Adrenal gland (tissue), 9 donors: ENCODE measurements at regions not wholly inside any gene's neighbourhood (a gene's known extent, or its start where the extent isn't known, plus 50 kb on each side); places are given as distances from the start of the nearest gene placed in this dataset.

ENCODE experiments used
- DNase-seq, 7 donors: peaks; one replicate each; pipeline ENCODE4 v3.0.0-alpha.2; 2019 to 2020
- H3K27ac ChIP-seq, 5 donors: fragments of 200-600 bp; sonication (generic) in 4 of 5; 1 replicate in 3 of 5; 2 replicates in 2 of 5; pipeline versions ENCODE4 v1.5.1 to v1.8.0; 2016 to 2020; ENCODE audit warnings: mild to moderate bottlenecking in 1 of 5
- H3K27me3 ChIP-seq: fragments of 200-600 bp; 2 replicates; pipeline ENCODE4 v1.8.0; 2021
- H3K36me3 ChIP-seq, 2 donors: fragments of 200-600 bp; replicated peaks in 1 of 2; 1 replicate in 1 of 2; 2 replicates in 1 of 2; pipeline versions ENCODE4 v1.5.1 to v1.8.0; 2018 to 2022
- H3K4me1 ChIP-seq, 2 donors: fragments of 200-600 bp; replicated peaks in 1 of 2; 1 replicate in 1 of 2; 2 replicates in 1 of 2; pipeline versions ENCODE4 v1.5.1 to v1.8.0; 2018 to 2021
- H3K4me3 ChIP-seq, 4 donors: fragments of 200-600 bp; sonication (generic) in 3 of 4; one replicate each; pipeline ENCODE4 v1.5.1; 2016 to 2018
- H3K9me3 ChIP-seq, 3 donors: fragments of 200-600 bp; sonication (generic) in 1 of 3; replicated peaks in 1 of 3; 1 replicate in 2 of 3; 2 replicates in 1 of 3; pipeline versions ENCODE4 v1.5.1 to v1.8.0; 2016 to 2021
- CTCF ChIP-seq, 6 experiments: fragments of 450-650 bp in 4 of 6; fragments of 200-600 bp in 2 of 6; sonication (generic) in 1 of 6; IDR thresholded peaks; 1 replicate in 5 of 6; 2 replicates in 1 of 6; pipeline versions ENCODE4 v1.5.1 to v1.8.0; 2016 to 2021; ENCODE audit warnings: antibody characterized with exemption in 6 of 6, mild to moderate bottlenecking in 2 of 6, moderate library complexity in 1 of 6
- POLR2A ChIP-seq, 2 donors: fragments of 450-650 bp; IDR thresholded peaks; one replicate each; pipeline ENCODE4 v1.6.1; 2017; ENCODE audit warnings: antibody characterized with exemption in 2 of 2, mild to moderate bottlenecking in 2 of 2, moderate library complexity in 1 of 2
- WGBS, 4 donors: extraction: QIAGEN DNeasy Blood & Tissue Kit in 2 of 4; methylation state at CpG; one replicate each; pipeline versions ENCODE4 v1.1.5 to v1.1.7; 2013 to 2017; 5-methylcytosine and 5-hydroxymethylcytosine counted together
- intact Hi-C, 2 donors: fragments of 100-400 bp; cut with DNase I; formaldehyde crosslinking; loops; one replicate each; pipeline versions ENCODE4 v1.14.1 to v1.15.0; 2022 to 2023
- donor health status: healthy with polysubstance abuse.
- donor health status: Bipolar disorder and iron deficiency.
- donor health status: DM: yes; HTN: yes; CAD: no.
- donor health status: DM: no; HTN: no; CAD: no.
- donor health status: DM: no; HTN: no; CAD: no.

- H3K27me3 ChIP-seq: no peaks in the 10 kb centered on the region
- intact Hi-C loops: no loop called here
- DNase-seq: no peak
- no peak overlapping the region for H3K4me3 ChIP-seq
- TF ChIP-seq POLR2A (IDR thresholded peaks at IDR 0.05) (no peak), CTCF (IDR thresholded peaks at IDR 0.05) (no peak)
- no peaks in the 10 kb centered on the region for H3K36me3 ChIP-seq
- no peaks in the 10 kb centered on the region for H3K4me1 ChIP-seq
- no peaks in the 10 kb centered on the region for H3K9me3 ChIP-seq
- H3K27ac ChIP-seq: no peak overlapping the region
- 70 to 80% (median 78%) methylated on average over 2 of the region's 2 CpGs for WGBS, 4 donors
These were observed 554.4 kb downstream of the FBXO15 start for GRCh38 chr18:73593207-73593606.

GRCh38 chr18:73590950-73591349 is 556.7 kb downstream of the FBXO15 start:
- Histone ChIP-seq H3K36me3 (no peaks in the 10 kb centered on the region), H3K4me3 (no peak overlapping the region), H3K9me3 (no peaks in the 10 kb centered on the region), H3K4me1 (no peaks in the 10 kb centered on the region), H3K27ac (no peak overlapping the region), H3K27me3 (no peaks in the 10 kb centered on the region)
- intact Hi-C loops: no loop called here
- TF ChIP-seq POLR2A (IDR thresholded peaks at IDR 0.05) (no peak), CTCF (IDR thresholded peaks at IDR 0.05) (no peak)
- DNase-seq: no peak
- WGBS, 4 donors: 63 to 73% (median 67%) methylated on average over 4 of the region's 4 CpGs

GRCh38 chr18:73579698-73580097 is 567.9 kb downstream of the FBXO15 start:
- Histone ChIP-seq H3K27ac (no peak overlapping the region), H3K4me3 (no peak overlapping the region), H3K36me3 (no peaks in the 10 kb centered on the region), H3K4me1 (no peaks in the 10 kb centered on the region), H3K27me3 (no peaks in the 10 kb centered on the region), H3K9me3 (no peaks in the 10 kb centered on the region)
- intact Hi-C loops: no loop called here
- TF ChIP-seq POLR2A (IDR thresholded peaks at IDR 0.05) (no peak), CTCF (IDR thresholded peaks at IDR 0.05) (no peak)
- no peak for DNase-seq

- DNase-seq: no peak
- H3K27me3 ChIP-seq: no peaks in the 10 kb centered on the region
- TF ChIP-seq POLR2A (IDR thresholded peaks at IDR 0.05): no peak
- WGBS, 4 donors: 66 to 86% (median 70%) methylated on average over 1 of the region's 1 CpG
- intact Hi-C loops: no loop called here
- no peaks in the 10 kb centered on the region for H3K36me3 ChIP-seq
- no peak overlapping the region for H3K27ac ChIP-seq
- H3K9me3 ChIP-seq: no peaks in the 10 kb centered on the region
- H3K4me3 ChIP-seq: no peak overlapping the region
- no peaks in the 10 kb centered on the region for H3K4me1 ChIP-seq
These were observed 570.3 kb downstream of the FBXO15 start for GRCh38 chr18:73577365-73577764.

- no peaks in the 10 kb centered on the region for H3K36me3 ChIP-seq
- no peak overlapping the region for H3K4me3 ChIP-seq
- 77 to 94% (median 89%) methylated on average over 1 of the region's 1 CpG for WGBS, 4 donors
- intact Hi-C loops: no loop called here
- H3K9me3 ChIP-seq: no peaks in the 10 kb centered on the region
- no peaks in the 10 kb centered on the region for H3K4me1 ChIP-seq
- TF ChIP-seq CTCF (IDR thresholded peaks at IDR 0.05): no peak
- no peak for TF ChIP-seq POLR2A (IDR thresholded peaks at IDR 0.05)
- H3K27ac ChIP-seq: no peak overlapping the region
- DNase-seq: no peak
- H3K27me3 ChIP-seq: no peaks in the 10 kb centered on the region
These were observed 583.6 kb downstream of the FBXO15 start for GRCh38 chr18:73563901-73564472.
